Fibroblast of lung (primary cell): ENCODE measurements at regions not wholly inside any gene's neighbourhood (a gene's known extent, or its start where the extent isn't known, plus 50 kb on each side); places are given as distances from the start of the nearest gene placed in this dataset.

Experiments used
- DNase-seq, 2 donors: peaks; one replicate each; pipeline versions ENCODE4 v3.0.0 to v3.0.0-alpha.2; 2010; ENCODE audit warnings: low read depth in 2 of 2
- H2AFZ ChIP-seq: 2 replicates; pipeline ENCODE4 v1.5.1; 2012; ENCODE audit warnings: low read length, control low read depth, inconsistent platforms
- H3K27ac ChIP-seq: 2 replicates; pipeline ENCODE4 v1.5.1; 2011; ENCODE audit warnings: low read length, control low read depth; ENCODE audit not compliant: insufficient read depth
- H3K27me3 ChIP-seq: 2 replicates; pipeline ENCODE4 v1.5.1; 2011; ENCODE audit warnings: mild to moderate bottlenecking, low read length; ENCODE audit not compliant: control insufficient read depth, insufficient read depth
- H3K36me3 ChIP-seq: 2 replicates; pipeline ENCODE4 v1.5.1; 2011; ENCODE audit warnings: low read length; ENCODE audit not compliant: control insufficient read depth, insufficient read depth
- H3K4me1 ChIP-seq: 2 replicates; pipeline ENCODE4 v1.5.1; 2011; ENCODE audit warnings: low read length; ENCODE audit not compliant: control insufficient read depth, insufficient read depth; ENCODE audit errors: extremely low read depth
- H3K4me2 ChIP-seq: 2 replicates; pipeline ENCODE4 v1.5.1; 2011; ENCODE audit warnings: low read length, control low read depth; ENCODE audit not compliant: insufficient read depth; ENCODE audit errors: extremely low read depth
- H3K4me3 ChIP-seq, 4 experiments: fragments of 200-600 bp in 1 of 4; sonication (generic) in 1 of 4; replicated peaks in 1 of 4; 2 replicates each; pipeline ENCODE4 v1.5.1; 2011 to 2016; ENCODE audit warnings: low read length in 4 of 4, low read depth in 3 of 4, mild to moderate bottlenecking in 3 of 4, control low read depth in 2 of 4, inconsistent platforms in 1 of 4, mixed read lengths in 1 of 4; ENCODE audit not compliant: insufficient read depth in 1 of 4; ENCODE audit errors: control extremely low read depth in 1 of 4
- H3K79me2 ChIP-seq: 2 replicates; pipeline ENCODE4 v1.5.1; 2012; ENCODE audit warnings: mild to moderate bottlenecking, low read length, inconsistent platforms; ENCODE audit not compliant: control insufficient read depth, insufficient read depth
- H3K9ac ChIP-seq: 2 replicates; pipeline ENCODE4 v1.5.1; 2011; ENCODE audit warnings: mild to moderate bottlenecking, low read length, control low read depth; ENCODE audit not compliant: insufficient read depth
- H3K9me3 ChIP-seq: 2 replicates; pipeline ENCODE4 v1.5.1; 2012; ENCODE audit warnings: low read depth, low read length; ENCODE audit not compliant: control insufficient read depth, insufficient read depth
- H4K20me1 ChIP-seq: 2 replicates; pipeline ENCODE4 v1.5.1; 2011; ENCODE audit warnings: low read length; ENCODE audit not compliant: control insufficient read depth, insufficient read depth; ENCODE audit errors: extremely low read depth
- CTCF ChIP-seq, 2 donors: IDR thresholded peaks in 1 of 2; conservative IDR thresholded peaks in 1 of 2; 1 replicate in 1 of 2; 2 replicates in 1 of 2; pipeline ENCODE4 v1.5.1; 2011 to 2012; ENCODE audit warnings: low read length in 2 of 2, control low read depth in 1 of 2, inconsistent platforms in 1 of 2, low read depth in 1 of 2, mild to moderate bottlenecking in 1 of 2
- EZH2 ChIP-seq: IDR thresholded peaks from 2 replicates; pipeline ENCODE4 v1.5.1; 2012; ENCODE audit warnings: low read length, control low read depth, mild to moderate bottlenecking; ENCODE audit errors: missing control alignments

- H3K4me2 ChIP-seq: no peak overlapping the region
- H2AFZ ChIP-seq: no peak overlapping the region
- no peaks in the 10 kb centered on the region for H3K4me1 ChIP-seq
- no peaks in the 10 kb centered on the region for H3K79me2 ChIP-seq
- H3K27ac ChIP-seq: no peak overlapping the region
- no peaks in the 10 kb centered on the region for H3K9me3 ChIP-seq
- H3K9ac ChIP-seq: no peak overlapping the region
- DNase-seq: no peak
- H3K36me3 ChIP-seq: no peaks in the 10 kb centered on the region
- no peak overlapping the region for H3K4me3 ChIP-seq
- TF ChIP-seq CTCF (conservative IDR thresholded peaks at IDR 0.05 in 1 of 2, IDR thresholded peaks at IDR 0.05 in 1 of 2; ENCODE audit: low read depth in 1 of 2, low read length in 2 of 2): no peak
- no peak for TF ChIP-seq EZH2
- no peaks in the 10 kb centered on the region for H4K20me1 ChIP-seq
- no peaks in the 10 kb centered on the region for H3K27me3 ChIP-seq
Measured at GRCh38 chr2:8101614-8102277, 580.1 kb upstream of the ID2 start.

- Histone ChIP-seq H3K27me3 (no peaks in the 10 kb centered on the region), H3K9me3 (no peaks in the 10 kb centered on the region), H3K9ac (no peak overlapping the region), H3K4me2 (no peak overlapping the region), H3K36me3 (no peaks in the 10 kb centered on the region), H3K4me1 (no peaks in the 10 kb centered on the region), H3K4me3 (no peak overlapping the region), H4K20me1 (no peaks in the 10 kb centered on the region), H2AFZ (no peak overlapping the region), H3K27ac (no peak overlapping the region), H3K79me2 (no peaks in the 10 kb centered on the region)
- DNase-seq: no peak
- TF ChIP-seq CTCF (conservative IDR thresholded peaks at IDR 0.05 in 1 of 2, IDR thresholded peaks at IDR 0.05 in 1 of 2; ENCODE audit: low read depth in 1 of 2, low read length in 2 of 2) (no peak), EZH2 (no peak)
Measured at GRCh38 chr2:8102470-8102869, 579.4 kb upstream of the ID2 start.

GRCh38 chr2:8103085-8103708, 578.7 kb upstream of the ID2 start:
- Histone ChIP-seq H3K4me1 (no peaks in the 10 kb centered on the region), H3K9me3 (no peaks in the 10 kb centered on the region), H3K9ac (no peak overlapping the region), H2AFZ (no peak overlapping the region), H3K36me3 (no peaks in the 10 kb centered on the region), H3K27ac (no peak overlapping the region), H3K79me2 (no peaks in the 10 kb centered on the region), H3K4me2 (no peak overlapping the region), H3K27me3 (no peaks in the 10 kb centered on the region), H3K4me3 (no peak overlapping the region), H4K20me1 (no peaks in the 10 kb centered on the region)
- TF ChIP-seq CTCF (conservative IDR thresholded peaks at IDR 0.05 in 1 of 2, IDR thresholded peaks at IDR 0.05 in 1 of 2; ENCODE audit: low read depth in 1 of 2, low read length in 2 of 2) (no peak), EZH2 (no peak)
- peak in 1 of 2 donors; percentile 82 for DNase-seq
